Activated CD8-positive, alpha-beta T cell treated with anti-CD3 and anti-CD28 coated beads for 36 hours (primary cell): ENCODE measurements at regions not wholly inside any gene's neighbourhood (a gene's known extent, or its start where the extent isn't known, plus 50 kb on each side); places are given as distances from the start of the nearest gene placed in this dataset.

Experiments used
- ATAC-seq: fragments of 200-7000 bp; cut with Tn5 transposase; one replicate; pipeline ENCODE4 v1.10.0; 2021; ENCODE audit warnings: mild to moderate bottlenecking, moderate library complexity
- CTCF ChIA-PET: fragments of 350-600 bp; sonication (Branson Sonifier 250); formaldehyde crosslinking; loops from one replicate; lab custom pipeline; 2021; ENCODE audit warnings: antibody characterized with exemption; lab: Charles Lee
- POLR2A ChIA-PET: fragments of 350-600 bp; sonication (Branson Sonifier 250); formaldehyde crosslinking; loops from one replicate; lab custom pipeline; 2021; ENCODE audit warnings: antibody characterized with exemption; lab: Charles Lee
- DNase-seq: peaks from one replicate; pipeline ENCODE4 v3.0.0-alpha.2; 2020
- H3K27ac Mint-ChIP-seq: one replicate; pipeline ENCODE4 v1.8.0; 2021; ENCODE audit warnings: mild to moderate bottlenecking, mixed read lengths
- H3K27me3 Mint-ChIP-seq: one replicate; pipeline ENCODE4 v1.8.0; 2021; ENCODE audit warnings: mixed read lengths
- H3K36me3 Mint-ChIP-seq: one replicate; pipeline ENCODE4 v1.8.0; 2021; ENCODE audit warnings: low read depth, mixed read lengths
- H3K4me1 Mint-ChIP-seq: one replicate; pipeline ENCODE4 v1.8.0; 2021; ENCODE audit warnings: low read depth, mixed read lengths
- H3K4me3 Mint-ChIP-seq: one replicate; pipeline ENCODE4 v1.8.0; 2021; ENCODE audit warnings: mild to moderate bottlenecking, moderate library complexity, mixed read lengths
- H3K9me3 Mint-ChIP-seq: one replicate; pipeline ENCODE4 v1.8.0; 2021; ENCODE audit warnings: mixed read lengths
- intact Hi-C: fragments of 100-400 bp; cut with micrococcal nuclease; formaldehyde crosslinking; loops from one replicate; pipeline ENCODE4 v1.10.0; 2022
- TF ChIP-seq, protein P1 (sequence below): fragments of 200-600 bp; IDR thresholded peaks from one replicate; pipeline ENCODE4 v1.8.0; 2022; ENCODE audit warnings: antibody characterized with exemption, mild to moderate bottlenecking

DNA sequence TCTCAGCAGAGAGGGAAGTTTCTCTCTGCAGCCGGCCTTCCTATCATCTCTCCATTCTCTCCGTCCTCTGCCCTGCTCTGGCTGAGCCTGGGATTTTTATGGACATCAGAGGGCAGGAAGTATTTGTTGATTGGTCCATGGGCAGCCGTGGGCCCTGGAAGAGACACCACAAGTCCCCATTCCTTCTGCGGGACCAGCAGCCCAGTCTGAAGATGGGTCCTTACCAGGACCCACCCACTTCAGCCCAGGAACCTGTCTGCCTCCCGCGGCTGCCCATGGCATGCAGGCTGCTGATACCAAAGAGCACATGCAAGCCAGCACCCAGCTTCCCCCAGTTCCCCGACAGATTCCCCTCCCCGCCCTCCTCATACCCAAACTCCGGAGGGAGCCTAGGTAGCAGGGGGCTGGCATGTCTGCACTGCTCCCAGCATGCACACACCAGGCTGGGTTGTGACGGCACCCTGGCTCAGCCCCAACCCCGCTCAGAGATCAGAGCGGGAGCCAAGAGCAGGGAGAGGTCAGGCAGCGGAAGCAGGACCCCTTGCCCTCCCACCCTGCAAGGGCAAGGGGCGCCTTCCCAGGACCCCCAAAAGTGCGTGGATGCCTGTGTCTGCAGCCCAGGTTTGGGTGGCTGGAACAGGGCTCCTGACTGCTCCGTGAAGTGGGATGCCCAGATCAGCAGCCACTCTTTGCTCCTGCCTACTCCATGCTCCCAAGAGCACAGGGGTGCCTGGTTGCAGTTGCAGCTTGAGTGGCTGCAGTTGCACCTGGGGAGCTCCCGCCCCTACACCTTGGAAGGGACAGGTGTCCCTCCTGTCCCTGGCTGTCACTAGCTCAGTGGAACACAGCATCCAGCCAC lies 538.6 kb upstream of the POT1 start:
- Mint-ChIP-seq H3K9me3 (peaks cover 3% of the 10 kb centered on the region), H3K4me1 (no peaks in the 10 kb centered on the region), H3K36me3 (no peaks in the 10 kb centered on the region), H3K27me3 (no peaks in the 10 kb centered on the region), H3K4me3 (no peak overlapping the region), H3K27ac (no peak overlapping the region)
- DNase-seq (no peak), ATAC-seq (no peak)
- POLR2A ChIA-PET, result no interaction called here
- intact Hi-C loops, result no loop called here
- CTCF ChIA-PET, result no interaction called here
- TF ChIP-seq, protein P1, sequence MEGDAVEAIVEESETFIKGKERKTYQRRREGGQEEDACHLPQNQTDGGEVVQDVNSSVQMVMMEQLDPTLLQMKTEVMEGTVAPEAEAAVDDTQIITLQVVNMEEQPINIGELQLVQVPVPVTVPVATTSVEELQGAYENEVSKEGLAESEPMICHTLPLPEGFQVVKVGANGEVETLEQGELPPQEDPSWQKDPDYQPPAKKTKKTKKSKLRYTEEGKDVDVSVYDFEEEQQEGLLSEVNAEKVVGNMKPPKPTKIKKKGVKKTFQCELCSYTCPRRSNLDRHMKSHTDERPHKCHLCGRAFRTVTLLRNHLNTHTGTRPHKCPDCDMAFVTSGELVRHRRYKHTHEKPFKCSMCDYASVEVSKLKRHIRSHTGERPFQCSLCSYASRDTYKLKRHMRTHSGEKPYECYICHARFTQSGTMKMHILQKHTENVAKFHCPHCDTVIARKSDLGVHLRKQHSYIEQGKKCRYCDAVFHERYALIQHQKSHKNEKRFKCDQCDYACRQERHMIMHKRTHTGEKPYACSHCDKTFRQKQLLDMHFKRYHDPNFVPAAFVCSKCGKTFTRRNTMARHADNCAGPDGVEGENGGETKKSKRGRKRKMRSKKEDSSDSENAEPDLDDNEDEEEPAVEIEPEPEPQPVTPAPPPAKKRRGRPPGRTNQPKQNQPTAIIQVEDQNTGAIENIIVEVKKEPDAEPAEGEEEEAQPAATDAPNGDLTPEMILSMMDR, result no peak

DNA sequence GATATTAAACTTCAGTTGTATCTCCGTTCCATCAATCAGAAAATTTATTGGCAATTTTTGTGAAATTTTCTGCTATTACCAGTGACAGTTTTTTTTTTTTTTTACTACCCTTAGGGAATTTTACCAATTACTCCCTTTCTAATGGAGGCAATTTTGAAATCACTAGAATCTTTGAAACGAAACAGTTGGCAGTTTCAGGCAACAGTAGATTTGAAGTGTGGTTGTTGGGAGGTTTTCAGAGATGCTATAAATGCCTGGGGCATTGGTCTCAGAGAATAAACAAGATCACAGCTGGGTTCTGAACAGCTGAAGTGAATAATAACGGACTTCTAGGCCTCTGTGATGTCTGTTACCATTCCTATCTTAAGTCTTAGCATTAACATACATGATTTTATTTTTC lies 535.9 kb upstream of the POT1 start:
- ChIA-PET POLR2A (no interaction called here), CTCF (no interaction called here)
- Mint-ChIP-seq H3K4me1 (no peaks in the 10 kb centered on the region), H3K9me3 (peaks cover 4% of the 10 kb centered on the region), H3K27me3 (no peaks in the 10 kb centered on the region), H3K27ac (no peak overlapping the region), H3K36me3 (no peaks in the 10 kb centered on the region), H3K4me3 (no peak overlapping the region)
- no peak for DNase-seq
- intact Hi-C loops, result no loop called here
- TF ChIP-seq, protein P1, result no peak
- no peak for ATAC-seq

DNA sequence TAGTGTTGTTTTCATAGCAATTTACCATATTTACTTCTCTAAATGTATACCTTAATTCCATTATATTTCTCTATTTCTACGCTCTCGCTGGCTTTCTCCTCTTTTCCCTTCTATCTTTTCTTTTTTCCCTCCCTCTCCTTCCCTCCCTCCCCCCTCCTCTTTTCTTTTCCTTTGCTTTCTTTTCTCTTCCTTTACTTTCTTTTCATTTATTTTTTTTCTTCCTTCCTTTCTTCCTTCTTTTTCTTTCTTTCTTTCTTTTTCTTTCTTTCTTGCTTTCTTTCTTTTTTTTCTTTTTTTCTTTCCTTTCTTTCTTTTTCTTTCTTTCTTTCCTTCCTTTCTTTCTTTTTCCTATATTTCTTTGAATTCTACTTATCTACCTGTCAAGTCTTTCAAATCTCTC lies 533.0 kb upstream of the POT1 start:
- Mint-ChIP-seq H3K9me3 (peaks cover 12% of the 10 kb centered on the region), H3K4me1 (no peaks in the 10 kb centered on the region), H3K36me3 (no peaks in the 10 kb centered on the region), H3K27ac (no peak overlapping the region), H3K27me3 (no peaks in the 10 kb centered on the region), H3K4me3 (no peak overlapping the region)
- POLR2A ChIA-PET, result no interaction called here
- DNase-seq, result no peak
- TF ChIP-seq, protein P1, result no peak
- ATAC-seq, result no peak
- intact Hi-C loops, result no loop called here
- CTCF ChIA-PET, result no interaction called here

DNA sequence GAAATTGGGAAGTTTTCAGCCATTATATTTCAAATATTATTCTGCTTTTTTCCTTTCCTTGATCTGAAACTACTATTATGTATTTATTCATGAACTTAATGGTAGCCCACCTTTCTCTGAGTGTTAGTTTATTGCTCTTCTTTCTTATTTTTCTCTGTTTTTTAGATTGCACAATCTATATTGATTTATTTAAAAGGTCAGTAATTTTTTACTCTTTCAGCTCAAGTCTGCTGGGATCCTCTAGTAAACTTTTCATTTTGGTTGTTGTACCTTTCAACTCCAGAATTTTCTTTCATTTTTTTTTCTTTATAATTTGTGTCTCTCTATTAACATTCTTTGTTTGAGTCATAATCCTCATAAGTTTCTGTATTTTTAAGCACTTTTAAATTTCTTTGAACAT lies 529.4 kb upstream of the POT1 start:
- no peak for DNase-seq
- intact Hi-C loops, result no loop called here
- H3K9me3 Mint-ChIP-seq, result peaks cover 14% of the 10 kb centered on the region
- TF ChIP-seq, protein P1, result no peak
- H3K4me3 Mint-ChIP-seq, result no peak overlapping the region
- no peak overlapping the region for H3K27ac Mint-ChIP-seq
- ATAC-seq, result no peak
- no peaks in the 10 kb centered on the region for H3K36me3 Mint-ChIP-seq
- H3K27me3 Mint-ChIP-seq, result no peaks in the 10 kb centered on the region
- ChIA-PET POLR2A (no interaction called here), CTCF (interaction anchor here (0.7 kb wide), 1 partner anchor 480 kb away, joined by 3 read pairs; no protein-coding TSS in a partner anchor)
- H3K4me1 Mint-ChIP-seq, result no peaks in the 10 kb centered on the region

DNA sequence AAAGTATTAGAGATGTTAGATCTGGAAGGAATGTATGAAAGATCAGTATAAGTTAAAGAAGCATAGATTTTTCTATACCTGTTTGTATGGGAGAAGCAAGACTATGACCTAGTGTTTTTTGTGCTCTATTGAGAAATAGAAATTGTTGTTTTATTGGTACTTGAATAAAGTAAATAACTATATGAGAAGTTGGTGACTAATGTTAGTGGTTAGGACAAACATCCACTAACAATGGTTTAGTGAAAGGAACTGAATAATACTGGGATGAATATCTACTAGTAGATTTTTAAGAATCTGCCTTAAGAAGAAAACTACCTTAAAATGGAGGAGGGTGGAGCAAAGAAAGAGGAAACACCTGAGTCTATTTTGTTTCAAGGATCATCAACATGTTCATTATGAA lies 521.1 kb upstream of the POT1 start:
- no peaks in the 10 kb centered on the region for H3K4me1 Mint-ChIP-seq
- CTCF ChIA-PET, result no interaction called here

More for the DNA sequence above, 521.1 kb upstream of the POT1 start:
- Mint-ChIP-seq H3K27ac (no peak overlapping the region), H3K36me3 (no peaks in the 10 kb centered on the region), H3K27me3 (no peaks in the 10 kb centered on the region), H3K4me3 (no peak overlapping the region), H3K9me3 (peaks cover 4% of the 10 kb centered on the region)
- DNase-seq (no peak), ATAC-seq (no peak)
- intact Hi-C loops, result no loop called here
- POLR2A ChIA-PET, result no interaction called here
- TF ChIP-seq, protein P1, result no peak
